ENCODE measurements at regions not wholly inside any gene's neighbourhood (a gene's known extent, or its start where the extent isn't known, plus 50 kb on each side); places are given as distances from the start of the nearest gene placed in this dataset.

DNA sequence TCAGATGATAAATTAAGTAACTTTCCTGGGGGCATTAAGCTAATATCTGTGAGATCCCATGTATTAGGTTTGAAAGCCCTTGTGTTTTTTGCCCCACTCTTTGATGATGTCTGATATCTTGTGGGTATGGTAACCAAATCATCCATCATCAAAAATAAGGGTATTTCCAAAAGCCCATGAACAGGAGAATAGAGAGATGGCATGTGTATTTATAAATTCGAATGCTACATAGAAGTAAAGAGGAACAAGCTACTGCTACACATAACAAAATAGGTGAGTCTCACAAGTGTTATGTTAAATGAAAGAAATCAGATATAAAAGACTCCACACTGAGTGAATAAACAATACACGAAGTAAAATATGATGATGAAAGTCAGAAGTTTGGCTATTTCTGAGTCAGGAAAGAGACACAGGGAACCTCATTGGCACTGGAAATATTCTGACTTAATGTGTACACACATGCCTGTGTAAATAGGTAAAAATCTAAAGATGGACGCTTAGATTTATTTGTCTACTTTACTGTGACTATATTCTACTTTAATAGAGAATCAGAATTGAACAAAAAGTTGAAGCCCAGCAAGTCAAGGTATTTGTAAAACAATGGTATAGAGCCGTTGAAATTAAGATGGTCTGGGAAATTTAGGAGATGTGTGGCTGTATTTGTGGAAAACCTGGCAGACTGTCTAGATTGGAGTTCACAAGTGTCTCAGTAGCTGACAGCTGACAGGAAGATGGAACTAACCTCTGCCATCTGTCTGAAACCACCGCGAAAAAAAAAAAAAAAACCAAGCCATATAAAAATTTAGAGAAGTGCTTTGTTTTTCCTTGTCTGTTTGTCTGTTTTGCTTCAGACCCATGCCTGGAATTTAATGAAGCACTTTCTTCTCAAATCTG, 111.0 kb upstream of the TGFBR2 start:
- no peak for DNase-seq (ENCODE audit: insufficient read length, low spot score)

DNA sequence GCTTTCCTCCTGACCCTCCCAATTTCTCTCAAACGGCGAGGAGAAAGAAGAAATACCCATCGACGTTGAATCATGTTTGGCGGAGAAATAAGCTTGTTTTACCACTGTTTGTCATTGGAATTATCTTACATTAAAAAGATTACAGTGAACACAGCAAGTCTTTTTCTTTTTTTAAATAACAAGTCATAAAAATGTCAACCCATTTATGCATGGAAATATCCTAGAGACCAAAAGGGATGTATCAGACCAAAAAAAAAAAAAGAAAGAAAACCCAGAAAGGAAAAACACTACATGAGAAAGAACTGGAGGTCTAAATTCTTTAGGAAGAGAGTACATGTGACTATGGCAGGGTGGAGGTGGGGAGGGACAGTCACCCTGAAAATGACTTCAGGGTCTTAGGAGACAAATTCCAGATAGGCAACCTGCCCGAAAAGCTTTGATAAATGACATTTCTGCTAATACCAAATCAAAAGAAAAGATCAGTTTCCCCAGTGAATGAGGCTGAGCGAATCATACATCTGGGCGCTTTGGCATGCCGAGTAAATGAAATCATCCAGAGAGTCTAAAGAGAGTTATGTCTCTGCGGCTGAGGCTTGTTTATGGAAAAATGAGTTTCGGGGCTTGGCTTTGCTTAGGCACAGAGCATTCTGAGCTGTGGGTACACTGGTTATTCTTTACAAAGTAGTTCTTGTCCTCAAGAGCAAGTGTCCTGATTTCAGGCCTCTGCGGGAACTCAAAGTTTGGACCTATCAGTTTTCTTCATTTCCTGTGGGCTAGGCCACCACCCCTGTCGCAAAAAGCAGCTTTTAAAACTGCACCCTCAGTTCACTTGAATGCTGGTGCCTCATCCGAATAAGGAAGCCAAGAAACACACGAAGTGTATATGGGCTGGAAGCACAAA, 110.1 kb upstream of the TGFBR2 start:
- FAIRE-seq = peak; percentile 90
- DNase-seq (ENCODE audit: insufficient read length, low spot score) = no peak
- TF ChIP-seq POLR2A (IDR thresholded peaks at IDR 0.05; ENCODE audit: low read depth, low read length) = no peak

More for the DNA sequence above, 111.0 kb upstream of the TGFBR2 start:
- TF ChIP-seq POLR2A (IDR thresholded peaks at IDR 0.05; ENCODE audit: low read depth, low read length) = no peak
- peak; percentile 6 for FAIRE-seq

DNA sequence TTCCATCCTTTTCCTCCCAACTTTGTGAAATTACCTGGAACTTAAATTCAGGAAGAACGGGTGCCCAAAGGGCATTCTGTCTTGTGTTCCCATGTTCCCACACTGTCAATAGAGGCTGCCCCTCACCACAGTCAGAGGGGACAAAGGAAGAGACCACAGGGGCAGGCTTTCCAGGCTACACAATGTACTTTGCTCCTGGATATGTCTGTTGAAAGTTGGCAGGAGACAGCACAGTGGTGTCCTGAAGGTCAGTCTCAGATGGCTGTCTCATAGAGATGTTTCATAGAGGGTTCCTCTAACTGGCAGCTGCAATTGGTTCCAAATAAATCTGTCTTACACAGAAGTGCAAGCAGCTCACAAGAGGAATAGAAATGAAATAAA, 107.8 kb upstream of the TGFBR2 start:
- no peak for TF ChIP-seq POLR2A (IDR thresholded peaks at IDR 0.05; ENCODE audit: low read depth, low read length)
- DNase-seq (ENCODE audit: insufficient read length, low spot score) (no peak), FAIRE-seq (no peak)

DNA sequence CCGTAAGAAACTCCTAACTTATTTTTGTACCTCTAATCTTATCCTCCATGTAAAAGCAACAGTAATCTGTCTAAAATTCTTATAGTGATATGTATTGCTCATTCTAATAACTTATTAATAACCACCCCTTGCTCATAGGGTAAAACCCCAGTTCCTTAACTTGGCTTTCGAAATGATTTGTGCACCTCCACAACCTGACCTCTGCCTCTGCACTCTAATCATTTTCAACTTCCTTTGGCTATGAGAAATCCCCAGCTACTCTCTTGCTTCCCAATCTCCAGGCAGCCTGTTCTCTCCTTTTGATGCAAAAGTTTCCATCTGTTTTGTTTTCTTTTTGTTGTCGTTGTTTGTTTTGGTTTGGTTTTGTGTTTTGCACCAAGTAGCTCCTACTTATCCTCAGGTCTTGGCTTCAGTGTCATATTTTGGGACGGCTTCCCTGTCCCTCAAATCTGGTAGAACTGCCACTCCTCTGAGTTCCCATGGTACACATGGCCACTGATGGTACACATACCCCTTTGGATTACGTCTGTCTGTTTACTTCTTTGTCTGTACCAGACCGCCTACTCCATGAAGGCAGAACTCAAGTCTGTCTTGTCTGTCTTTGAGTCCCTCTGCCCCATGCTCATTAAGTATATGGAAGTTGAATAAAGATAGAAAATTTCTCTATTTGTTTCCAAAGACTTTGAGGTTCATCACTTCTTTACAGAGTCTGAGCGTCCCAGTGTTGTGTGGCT, 105.6 kb upstream of the TGFBR2 start:
- TF ChIP-seq POLR2A (IDR thresholded peaks at IDR 0.05; ENCODE audit: low read depth, low read length) = no peak
- no peak for FAIRE-seq
- no peak for DNase-seq (ENCODE audit: insufficient read length, low spot score)

DNA sequence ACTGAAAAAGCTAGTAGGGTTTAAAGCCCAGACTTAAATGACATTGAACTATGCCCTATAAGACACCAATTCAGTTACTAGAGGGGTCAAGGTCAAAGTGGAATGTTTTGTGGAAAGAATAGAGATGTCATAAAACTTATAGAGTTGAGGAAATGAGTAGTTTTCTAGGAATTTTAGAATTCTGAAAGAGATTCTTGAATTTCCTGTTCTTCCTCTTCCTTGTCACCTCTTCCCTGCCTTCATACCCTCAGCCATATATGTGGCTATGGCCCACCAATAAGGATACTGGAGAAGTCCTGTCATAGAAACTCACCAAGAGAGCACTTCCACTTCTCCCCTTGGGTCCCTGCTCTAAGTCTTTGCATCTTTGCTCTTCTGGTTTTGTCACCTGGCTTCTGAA, 104.9 kb upstream of the TGFBR2 start:
- no peak for FAIRE-seq
- no peak for TF ChIP-seq POLR2A (IDR thresholded peaks at IDR 0.05; ENCODE audit: low read depth, low read length)

DNA sequence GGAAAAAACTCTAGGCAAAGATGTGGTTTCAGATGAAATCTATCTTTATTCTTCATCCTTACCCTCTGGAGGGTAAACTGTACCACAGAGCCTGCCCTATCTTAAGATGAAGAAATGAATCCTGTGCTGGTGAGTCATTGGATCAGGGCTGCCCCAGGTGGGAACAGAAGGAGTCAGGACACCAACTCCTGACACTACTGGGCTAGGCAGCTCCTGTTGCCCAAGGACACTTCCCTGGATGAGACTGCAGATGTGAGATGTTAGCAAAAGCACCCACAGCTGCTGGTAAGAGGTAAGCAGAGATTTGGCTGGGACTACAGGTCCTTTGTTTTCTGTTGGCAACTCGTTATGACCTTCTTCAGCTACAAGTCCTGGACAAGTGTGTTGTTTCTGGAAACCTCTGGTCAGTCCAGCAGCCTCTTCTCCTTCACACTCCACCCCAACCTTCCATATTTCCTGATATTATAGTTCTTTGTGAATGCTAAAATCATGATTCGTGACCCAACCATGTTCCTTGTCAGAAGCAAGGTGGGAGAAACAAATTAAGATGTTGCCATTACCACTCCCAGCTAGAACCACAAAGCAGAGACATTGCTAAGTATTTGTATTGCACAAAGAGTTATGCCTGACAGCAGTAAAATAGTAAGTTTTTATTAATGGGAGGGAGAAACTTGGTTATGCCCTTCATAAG, 104.2 kb upstream of the TGFBR2 start:
- DNase-seq (ENCODE audit: insufficient read length, low spot score) = no peak
- no peak for TF ChIP-seq POLR2A (IDR thresholded peaks at IDR 0.05; ENCODE audit: low read depth, low read length)

More for the DNA sequence above, 104.9 kb upstream of the TGFBR2 start:
- DNase-seq (ENCODE audit: insufficient read length, low spot score) = no peak

DNA sequence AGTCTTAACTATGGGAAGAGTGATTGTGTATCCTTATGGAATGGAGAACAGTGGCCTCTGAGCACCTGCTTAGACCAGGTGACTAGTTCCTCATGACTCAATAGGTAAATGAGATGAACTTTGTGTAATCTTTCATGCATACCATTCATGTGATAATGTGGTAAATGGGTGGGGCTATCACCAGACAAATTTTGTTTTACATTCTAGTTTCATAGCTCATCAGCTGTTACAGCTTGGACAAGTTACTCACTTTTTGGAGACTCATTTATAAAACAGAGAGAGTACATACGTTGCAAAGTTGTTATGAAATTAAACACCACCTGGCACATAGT, 103.7 kb upstream of the TGFBR2 start:
- DNase-seq (ENCODE audit: insufficient read length, low spot score) (no peak), FAIRE-seq (peak; percentile 52)
- no peak for TF ChIP-seq POLR2A (IDR thresholded peaks at IDR 0.05; ENCODE audit: low read depth, low read length)

More for the DNA sequence above, 104.2 kb upstream of the TGFBR2 start:
- FAIRE-seq = no peak

DNA sequence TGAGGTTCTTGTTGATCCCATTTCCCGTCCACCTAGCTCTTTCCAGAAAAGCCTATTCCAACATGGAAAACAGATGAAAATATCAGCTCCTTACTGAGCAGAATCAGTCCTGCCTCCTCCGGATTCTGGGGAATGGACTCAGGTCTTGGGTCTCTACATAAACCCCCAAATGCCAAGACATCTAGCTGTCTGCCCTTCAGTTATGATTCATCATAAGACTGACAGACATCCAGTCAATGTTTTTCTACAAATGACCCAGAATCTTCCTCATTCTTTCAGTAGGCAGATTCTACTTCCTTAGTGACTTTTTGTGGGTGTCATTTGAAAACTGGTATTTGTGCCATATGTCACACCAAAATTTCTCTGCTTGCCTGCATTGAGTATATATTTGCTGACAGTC, 103.0 kb upstream of the TGFBR2 start:
- TF ChIP-seq POLR2A (IDR thresholded peaks at IDR 0.05; ENCODE audit: low read depth, low read length) = no peak

DNA sequence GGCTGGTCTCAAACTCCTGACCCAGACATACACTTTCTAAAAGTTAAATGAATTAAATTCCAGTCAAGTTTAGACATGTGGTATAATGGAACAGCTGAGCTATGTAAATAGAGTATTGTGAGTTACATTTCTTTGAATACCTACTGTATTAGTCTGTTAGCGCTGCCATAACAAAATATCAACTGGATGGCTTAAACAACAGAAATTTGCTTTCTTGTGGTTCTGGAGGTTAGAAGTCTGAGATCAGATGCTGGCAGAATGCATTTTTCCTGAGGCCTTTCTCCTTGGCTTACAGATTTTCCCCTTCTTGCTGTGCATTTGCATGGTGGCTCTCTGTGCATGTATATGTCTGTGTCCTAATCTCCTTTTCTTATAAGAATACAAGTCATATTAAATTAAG, 101.5 kb upstream of the TGFBR2 start:
- DNase-seq (ENCODE audit: insufficient read length, low spot score) (no peak), FAIRE-seq (no peak)
- TF ChIP-seq POLR2A (IDR thresholded peaks at IDR 0.05; ENCODE audit: low read depth, low read length) = no peak

More for the DNA sequence above, 103.0 kb upstream of the TGFBR2 start:
- FAIRE-seq (no peak), DNase-seq (ENCODE audit: insufficient read length, low spot score) (no peak)

DNA sequence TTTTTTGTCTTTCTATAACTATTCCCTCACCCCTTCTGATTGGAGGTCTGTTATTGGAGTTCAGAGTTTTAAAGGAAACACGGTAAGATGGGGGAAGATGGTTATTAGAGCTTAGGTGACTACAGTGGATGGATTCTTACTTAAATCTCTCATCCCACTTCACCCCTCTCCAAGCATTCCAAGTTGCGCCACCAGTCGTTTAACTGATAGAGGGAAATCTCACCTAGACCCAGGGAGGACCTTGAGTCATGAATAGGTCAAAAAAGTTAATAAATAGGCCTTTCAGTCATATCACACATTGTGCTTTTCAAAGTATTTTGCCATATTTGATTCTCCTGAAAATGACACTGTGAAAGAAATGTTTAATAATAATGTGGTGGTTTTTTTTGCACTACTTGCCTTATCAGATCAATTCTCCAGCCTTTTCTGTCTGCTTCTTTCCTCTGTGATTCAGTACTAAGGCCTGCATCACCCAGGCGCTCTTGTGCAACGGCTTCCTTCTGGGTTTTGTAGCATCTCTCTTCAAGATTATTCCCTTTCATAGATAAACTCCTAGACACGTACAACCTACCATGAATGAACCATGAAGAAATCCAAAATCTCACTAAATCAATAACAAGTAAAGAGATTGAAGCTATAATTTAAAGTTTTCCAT, 100.4 kb upstream of the TGFBR2 start:
- TF ChIP-seq POLR2A (IDR thresholded peaks at IDR 0.05; ENCODE audit: low read depth, low read length) = no peak
- DNase-seq (ENCODE audit: insufficient read length, low spot score) = no peak
- FAIRE-seq = no peak

DNA sequence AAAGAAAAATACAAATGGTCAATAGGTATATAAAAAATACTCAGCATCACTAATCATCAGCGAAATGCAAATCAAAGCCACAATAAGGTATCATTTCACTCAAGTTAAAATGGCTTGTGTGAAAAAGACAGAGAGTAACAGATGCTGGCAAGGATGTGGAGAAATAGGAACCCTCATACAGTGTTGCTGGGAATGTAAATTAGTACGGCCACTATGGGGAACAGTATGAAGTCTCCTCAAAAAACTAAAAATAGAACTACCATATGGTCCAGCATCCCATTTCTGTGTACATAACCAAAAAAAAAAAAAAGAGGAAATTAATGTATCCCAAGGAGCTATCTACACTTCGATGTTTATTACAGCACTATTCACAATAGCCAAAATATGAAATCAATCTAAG, 98.1 kb upstream of the TGFBR2 start:
- FAIRE-seq = no peak
- DNase-seq (ENCODE audit: insufficient read length, low spot score) = no peak
- no peak for TF ChIP-seq POLR2A (IDR thresholded peaks at IDR 0.05; ENCODE audit: low read depth, low read length)

DNA sequence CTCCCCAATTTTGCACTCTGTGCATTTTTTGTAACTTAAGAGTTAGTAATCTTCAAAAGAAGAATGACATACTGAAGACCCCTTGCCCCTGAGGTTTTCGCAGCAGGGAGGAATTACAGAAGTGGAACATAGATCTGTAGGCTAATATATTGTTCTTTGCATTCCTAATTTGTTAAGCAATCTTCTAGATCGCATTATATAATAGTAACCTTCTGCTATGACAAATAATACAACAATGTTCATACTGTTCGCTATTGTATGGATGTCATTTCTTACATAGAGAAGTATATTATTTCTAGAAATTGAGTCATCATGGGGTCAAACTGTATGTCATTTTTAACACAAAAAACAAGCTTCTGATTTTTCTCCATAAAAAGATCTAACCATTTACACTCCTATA, 95.8 kb upstream of the TGFBR2 start:
- DNase-seq (ENCODE audit: insufficient read length, low spot score) = no peak
- TF ChIP-seq POLR2A (IDR thresholded peaks at IDR 0.05; ENCODE audit: low read depth, low read length) = no peak
- no peak for FAIRE-seq

All from H54 (cell line).